HUES6 (cell line): ENCODE measurements at regions not wholly inside any gene's neighbourhood (a gene's known extent, or its start where the extent isn't known, plus 50 kb on each side); places are given as distances from the start of the nearest gene placed in this dataset.

Experiments
- H3K27ac ChIP-seq: 2 replicates; pipeline ENCODE4 v1.7.0; 2013; ENCODE audit warnings: low read depth, mild to moderate bottlenecking, low read length, inconsistent platforms
- H3K27me3 ChIP-seq: 2 replicates; pipeline ENCODE4 v1.6.1; 2013; ENCODE audit warnings: low read length; ENCODE audit not compliant: control insufficient read depth, insufficient read depth
- H3K36me3 ChIP-seq: 2 replicates; pipeline ENCODE4 v1.6.1; 2013; ENCODE audit warnings: low read length; ENCODE audit not compliant: control insufficient read depth, insufficient read depth
- H3K4me1 ChIP-seq: 2 replicates; pipeline ENCODE4 v1.6.1; 2013; ENCODE audit warnings: low read length; ENCODE audit not compliant: control insufficient read depth, insufficient read depth
- H3K4me3 ChIP-seq: 2 replicates; pipeline ENCODE4 v1.5.1; 2013; ENCODE audit warnings: low read depth, low read length
- H3K9ac ChIP-seq: one replicate; pipeline ENCODE4 v1.6.1; 2013; ENCODE audit warnings: mild to moderate bottlenecking, low read length
- H3K9me3 ChIP-seq: 2 replicates; pipeline ENCODE4 v1.6.1; 2013; ENCODE audit warnings: low read depth, low read length; ENCODE audit not compliant: control insufficient read depth, insufficient read depth

DNA sequence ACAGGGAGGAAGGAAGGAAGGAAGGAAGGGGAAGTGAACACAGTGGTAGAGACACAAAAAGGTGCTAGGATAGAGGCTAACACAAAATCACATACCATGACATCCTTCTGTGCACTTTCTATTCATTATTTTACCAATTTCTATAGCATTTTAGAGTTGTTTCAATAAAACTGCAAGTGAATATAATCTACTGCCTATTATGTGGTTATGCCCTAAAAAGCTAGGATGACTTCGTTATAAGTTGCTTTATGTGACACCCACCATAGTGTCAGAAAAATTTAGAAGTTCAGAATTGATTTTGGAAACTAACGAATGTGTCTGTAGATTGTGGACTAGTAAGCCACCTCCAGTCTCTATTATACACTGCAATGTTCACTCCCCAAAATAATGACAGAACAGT lies 59.4 kb upstream of the EDNRA start:
- Histone ChIP-seq H3K27ac (no peak overlapping the region), H3K36me3 (no peaks in the 10 kb centered on the region), H3K9me3 (no peaks in the 10 kb centered on the region), H3K27me3 (no peaks in the 10 kb centered on the region), H3K4me3 (no peak overlapping the region), H3K4me1 (no peaks in the 10 kb centered on the region), H3K9ac (no peak overlapping the region)

DNA sequence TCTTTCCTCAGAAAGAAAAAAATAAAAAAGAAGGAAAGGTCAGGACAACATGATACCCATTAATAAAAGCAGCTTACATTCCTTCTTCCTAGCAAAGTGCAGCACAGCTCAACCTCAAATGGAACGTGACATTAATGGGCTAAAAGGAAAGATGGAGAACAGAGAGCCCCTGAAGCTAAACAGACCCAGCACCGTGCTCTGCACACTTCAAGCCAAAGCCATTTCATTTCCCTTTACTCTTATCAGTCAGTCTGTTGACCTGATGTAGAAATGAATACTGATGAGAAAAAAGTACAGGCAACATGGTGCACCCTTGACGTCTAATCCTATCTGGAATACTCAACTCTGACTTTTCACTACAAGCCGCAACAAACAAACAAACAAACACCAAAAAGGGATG lies 57.7 kb upstream of the EDNRA start:
- Histone ChIP-seq H3K9me3 (no peaks in the 10 kb centered on the region), H3K36me3 (no peaks in the 10 kb centered on the region), H3K27ac (no peak overlapping the region), H3K4me3 (no peak overlapping the region), H3K4me1 (no peaks in the 10 kb centered on the region), H3K27me3 (no peaks in the 10 kb centered on the region), H3K9ac (no peak overlapping the region)

DNA sequence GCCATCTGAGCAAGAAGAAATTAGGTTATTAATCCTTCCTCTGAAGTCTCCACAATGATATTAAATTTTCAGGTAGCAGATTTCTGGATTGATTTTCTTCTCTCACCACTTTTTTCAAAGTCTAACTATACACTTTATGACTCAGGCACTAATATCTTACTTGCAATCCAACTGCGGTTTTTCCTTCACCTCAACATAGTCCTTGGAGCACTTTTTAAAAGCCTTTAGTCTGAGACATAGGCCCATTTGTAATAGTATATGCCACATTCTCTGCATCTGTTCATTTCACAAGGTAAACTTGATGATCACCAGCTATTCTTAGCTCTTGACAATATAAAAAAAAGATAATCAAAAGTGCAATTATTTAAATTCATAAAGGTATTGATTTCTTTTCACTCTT lies 55.9 kb upstream of the EDNRA start:
- no peaks in the 10 kb centered on the region for H3K27me3 ChIP-seq
- H3K9me3 ChIP-seq: no peaks in the 10 kb centered on the region

DNA sequence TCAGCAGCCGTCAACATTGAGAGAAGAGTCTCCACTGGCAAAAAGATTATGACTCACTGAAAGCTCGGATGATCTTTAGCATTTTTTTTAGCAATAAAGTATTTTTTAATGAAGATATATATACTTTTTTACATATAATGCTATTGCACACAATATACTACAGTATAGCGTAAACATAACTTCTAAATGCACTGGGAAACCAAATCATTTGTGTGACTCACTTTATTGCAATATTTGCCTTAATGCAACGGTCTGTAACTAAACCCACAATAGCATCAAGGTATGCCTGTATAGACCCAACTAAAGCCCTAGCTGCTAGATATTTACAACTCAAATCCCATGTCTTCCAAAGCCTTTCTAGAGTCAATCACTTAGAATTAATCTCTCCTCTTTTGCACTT lies 52.3 kb upstream of the EDNRA start:
- no peak overlapping the region for H3K27ac ChIP-seq
- H3K4me3 ChIP-seq: no peak overlapping the region
- 0 out of 2 replicates have a peak, but pooled peaks cover 3% of the 10 kb centered on the region for H3K9me3 ChIP-seq
- H3K9ac ChIP-seq: no peak overlapping the region
- H3K4me1 ChIP-seq: no peaks in the 10 kb centered on the region
- no peaks in the 10 kb centered on the region for H3K36me3 ChIP-seq
- no peaks in the 10 kb centered on the region for H3K27me3 ChIP-seq

More for the DNA sequence above, 55.9 kb upstream of the EDNRA start:
- Histone ChIP-seq H3K9ac (no peak overlapping the region), H3K4me3 (no peak overlapping the region), H3K27ac (no peak overlapping the region), H3K36me3 (no peaks in the 10 kb centered on the region), H3K4me1 (no peaks in the 10 kb centered on the region)

DNA sequence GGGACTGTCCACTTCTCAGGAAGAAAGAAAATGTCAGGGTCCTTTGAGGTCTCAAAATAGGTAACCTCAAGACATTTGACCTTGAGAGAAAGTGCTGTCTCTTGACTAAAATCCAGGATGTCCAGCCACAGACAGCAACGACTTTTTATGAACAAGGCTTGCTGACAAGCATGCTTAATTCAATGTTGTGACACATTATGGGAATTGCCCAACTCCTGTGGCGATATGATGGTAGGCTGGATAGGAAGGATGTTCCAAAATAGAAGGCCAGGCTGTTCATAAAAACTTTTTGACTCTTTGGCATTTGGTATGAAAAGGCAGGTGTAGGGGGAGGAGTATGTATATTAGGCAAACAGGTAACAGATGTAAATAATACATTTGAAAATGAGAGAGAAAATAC lies 50.8 kb upstream of the EDNRA start:
- Histone ChIP-seq H3K4me1 (no peaks in the 10 kb centered on the region), H3K36me3 (no peaks in the 10 kb centered on the region), H3K9ac (no peak overlapping the region), H3K27ac (no peak overlapping the region), H3K9me3 (0 out of 2 replicates have a peak, but pooled peaks cover 3% of the 10 kb centered on the region), H3K27me3 (no peaks in the 10 kb centered on the region), H3K4me3 (no peak overlapping the region)
